Stomach (tissue), 4 donors: ENCODE measurements at regions not wholly inside any gene's neighbourhood (a gene's known extent, or its start where the extent isn't known, plus 50 kb on each side); places are given as distances from the start of the nearest gene placed in this dataset.

ENCODE experiments used
- CTCF ChIP-seq, 7 experiments: fragments of 450-650 bp in 4 of 7; fragments of 200-600 bp in 3 of 7; sonication (generic) in 3 of 7; IDR thresholded peaks; one replicate each; pipeline ENCODE4 v1.5.1; 2016 to 2019; ENCODE audit warnings: antibody characterized with exemption in 7 of 7, control low read depth in 2 of 7, mild to moderate bottlenecking in 1 of 7
- EP300 ChIP-seq: sonication (generic); formaldehyde crosslinking; IDR thresholded peaks from one replicate; pipeline ENCODE4 v1.6.1; 2017; ENCODE audit warnings: antibody characterized with exemption
- POLR2A ChIP-seq, 4 donors: fragments of 450-650 bp; IDR thresholded peaks; one replicate each; pipeline ENCODE4 v1.6.1; 2016; ENCODE audit warnings: antibody characterized with exemption in 4 of 4, control low read depth in 2 of 4, mild to moderate bottlenecking in 1 of 4, moderate library complexity in 1 of 4
- POLR2AphosphoS5 ChIP-seq, 3 donors: sonication (generic); formaldehyde crosslinking; IDR thresholded peaks; one replicate each; pipeline ENCODE4 v1.6.1; 2016; ENCODE audit warnings: antibody characterized with exemption in 3 of 3

- no peak for TF ChIP-seq CTCF (IDR thresholded peaks at IDR 0.05)
- no peak for TF ChIP-seq POLR2A (IDR thresholded peaks at IDR 0.05)
- no peak for TF ChIP-seq EP300
- no peak for TF ChIP-seq POLR2AphosphoS5 (IDR thresholded peaks at IDR 0.05)
These were observed 292.4 kb downstream of the PDCD6IP start for GRCh38 chr3:34090876-34091275.
